Ishikawa (cell line): ENCODE measurements at regions not wholly inside any gene's neighbourhood (a gene's known extent, or its start where the extent isn't known, plus 50 kb on each side); places are given as distances from the start of the nearest gene placed in this dataset.

Source experiments
- CEBPB ChIP-seq: IDR thresholded peaks from 2 replicates; pipeline ENCODE4 v1.6.1; 2012
- CREB1 ChIP-seq: IDR thresholded peaks from 2 replicates; pipeline ENCODE4 v1.6.1; 2012; ENCODE audit warnings: low read depth
- EGR1 ChIP-seq: IDR thresholded peaks from 2 replicates; pipeline ENCODE4 v1.6.1; 2012
- EP300 ChIP-seq: IDR thresholded peaks from 2 replicates; pipeline ENCODE4 v1.6.1; 2012; ENCODE audit warnings: borderline replicate concordance
- FOXM1 ChIP-seq: IDR thresholded peaks from 2 replicates; pipeline ENCODE4 v1.6.1; 2012; ENCODE audit warnings: low read depth, borderline replicate concordance
- NFIC ChIP-seq: IDR thresholded peaks from 2 replicates; pipeline ENCODE4 v1.6.1; 2012
- RAD21 ChIP-seq: IDR thresholded peaks from 2 replicates; pipeline ENCODE4 v1.6.1; 2012; ENCODE audit warnings: low read depth
- TAF1 ChIP-seq: IDR thresholded peaks from 2 replicates; pipeline ENCODE4 v1.6.1; 2012; ENCODE audit warnings: low read depth, mild to moderate bottlenecking
- TCF12 ChIP-seq: IDR thresholded peaks from 2 replicates; pipeline ENCODE4 v1.6.1; 2012; ENCODE audit warnings: low read depth
- TEAD4 ChIP-seq: IDR thresholded peaks from 2 replicates; pipeline ENCODE4 v1.6.1; 2012
- YY1 ChIP-seq: IDR thresholded peaks from 2 replicates; pipeline ENCODE4 v1.6.1; 2012; ENCODE audit warnings: low read depth
- ZBTB7A ChIP-seq: IDR thresholded peaks from 2 replicates; pipeline ENCODE4 v1.6.1; 2012; ENCODE audit warnings: low read depth
- TF ChIP-seq, protein P1 (sequence below): IDR thresholded peaks from 2 replicates; pipeline ENCODE4 v1.6.1; 2012; ENCODE audit warnings: low read depth, mild to moderate bottlenecking
- TF ChIP-seq, protein P2 (sequence below): IDR thresholded peaks from 2 replicates; pipeline ENCODE4 v1.6.1; 2012
- TF ChIP-seq, protein P3 (sequence below): IDR thresholded peaks from 2 replicates; pipeline ENCODE4 v1.6.1; 2012

DNA sequence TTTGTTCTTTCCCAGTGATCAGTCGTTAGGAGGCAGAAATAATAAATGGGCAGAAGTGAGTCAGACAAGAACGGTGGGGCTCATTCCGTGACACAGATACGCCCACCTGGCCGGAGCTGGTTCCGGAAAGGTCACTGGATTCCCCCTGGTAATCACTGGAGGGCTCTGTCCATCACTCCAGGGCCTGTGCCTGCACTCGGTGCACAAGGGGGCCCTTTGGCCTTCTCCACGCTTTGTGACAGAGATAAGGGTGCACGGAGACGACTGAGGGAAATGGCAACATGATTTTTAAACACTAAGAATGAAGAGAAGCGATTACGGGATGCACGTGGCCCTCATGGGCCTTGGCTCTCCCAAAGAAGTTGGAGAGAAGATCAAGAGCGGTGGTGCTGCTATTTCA, 84.4 kb downstream of the PTGR3 start:
- no peak for TF ChIP-seq FOXM1
- no peak for TF ChIP-seq CREB1
- TF ChIP-seq, protein P1, sequence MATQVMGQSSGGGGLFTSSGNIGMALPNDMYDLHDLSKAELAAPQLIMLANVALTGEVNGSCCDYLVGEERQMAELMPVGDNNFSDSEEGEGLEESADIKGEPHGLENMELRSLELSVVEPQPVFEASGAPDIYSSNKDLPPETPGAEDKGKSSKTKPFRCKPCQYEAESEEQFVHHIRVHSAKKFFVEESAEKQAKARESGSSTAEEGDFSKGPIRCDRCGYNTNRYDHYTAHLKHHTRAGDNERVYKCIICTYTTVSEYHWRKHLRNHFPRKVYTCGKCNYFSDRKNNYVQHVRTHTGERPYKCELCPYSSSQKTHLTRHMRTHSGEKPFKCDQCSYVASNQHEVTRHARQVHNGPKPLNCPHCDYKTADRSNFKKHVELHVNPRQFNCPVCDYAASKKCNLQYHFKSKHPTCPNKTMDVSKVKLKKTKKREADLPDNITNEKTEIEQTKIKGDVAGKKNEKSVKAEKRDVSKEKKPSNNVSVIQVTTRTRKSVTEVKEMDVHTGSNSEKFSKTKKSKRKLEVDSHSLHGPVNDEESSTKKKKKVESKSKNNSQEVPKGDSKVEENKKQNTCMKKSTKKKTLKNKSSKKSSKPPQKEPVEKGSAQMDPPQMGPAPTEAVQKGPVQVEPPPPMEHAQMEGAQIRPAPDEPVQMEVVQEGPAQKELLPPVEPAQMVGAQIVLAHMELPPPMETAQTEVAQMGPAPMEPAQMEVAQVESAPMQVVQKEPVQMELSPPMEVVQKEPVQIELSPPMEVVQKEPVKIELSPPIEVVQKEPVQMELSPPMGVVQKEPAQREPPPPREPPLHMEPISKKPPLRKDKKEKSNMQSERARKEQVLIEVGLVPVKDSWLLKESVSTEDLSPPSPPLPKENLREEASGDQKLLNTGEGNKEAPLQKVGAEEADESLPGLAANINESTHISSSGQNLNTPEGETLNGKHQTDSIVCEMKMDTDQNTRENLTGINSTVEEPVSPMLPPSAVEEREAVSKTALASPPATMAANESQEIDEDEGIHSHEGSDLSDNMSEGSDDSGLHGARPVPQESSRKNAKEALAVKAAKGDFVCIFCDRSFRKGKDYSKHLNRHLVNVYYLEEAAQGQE = no peak
- TF ChIP-seq YY1 = no peak
- no peak for TF ChIP-seq ZBTB7A

DNA sequence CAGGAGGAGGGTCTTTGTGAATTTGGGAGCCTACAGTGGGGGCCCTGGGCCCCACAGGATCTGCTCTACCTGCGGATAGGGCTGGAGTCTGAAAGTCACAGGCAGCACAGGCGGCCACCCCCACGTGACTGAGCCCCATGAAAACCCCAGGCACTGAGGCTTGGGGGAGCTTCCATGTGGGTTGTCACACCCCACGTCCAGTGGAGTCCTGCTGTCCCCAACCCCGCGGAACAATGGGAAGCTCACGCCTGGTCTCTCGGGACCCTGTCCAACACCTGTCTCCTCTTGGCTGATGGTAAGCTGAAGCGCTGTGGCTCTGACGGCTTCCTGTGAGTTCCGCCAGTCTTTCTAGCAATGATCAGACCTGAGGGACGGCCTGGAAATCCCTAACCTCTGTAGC, 85.8 kb downstream of the PTGR3 start:
- TF ChIP-seq EP300 (no peak), EGR1 (no peak), CREB1 (no peak), TAF1 (no peak), CEBPB (no peak), RAD21 (no peak), YY1 (no peak), NFIC (no peak), TEAD4 (no peak), FOXM1 (no peak), ZBTB7A (no peak), TCF12 (no peak)
- TF ChIP-seq, protein P1 = no peak
- TF ChIP-seq, protein P2, sequence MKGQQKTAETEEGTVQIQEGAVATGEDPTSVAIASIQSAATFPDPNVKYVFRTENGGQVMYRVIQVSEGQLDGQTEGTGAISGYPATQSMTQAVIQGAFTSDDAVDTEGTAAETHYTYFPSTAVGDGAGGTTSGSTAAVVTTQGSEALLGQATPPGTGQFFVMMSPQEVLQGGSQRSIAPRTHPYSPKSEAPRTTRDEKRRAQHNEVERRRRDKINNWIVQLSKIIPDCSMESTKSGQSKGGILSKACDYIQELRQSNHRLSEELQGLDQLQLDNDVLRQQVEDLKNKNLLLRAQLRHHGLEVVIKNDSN = no peak
- TF ChIP-seq, protein P3, sequence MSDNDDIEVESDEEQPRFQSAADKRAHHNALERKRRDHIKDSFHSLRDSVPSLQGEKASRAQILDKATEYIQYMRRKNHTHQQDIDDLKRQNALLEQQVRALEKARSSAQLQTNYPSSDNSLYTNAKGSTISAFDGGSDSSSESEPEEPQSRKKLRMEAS = no peak

DNA sequence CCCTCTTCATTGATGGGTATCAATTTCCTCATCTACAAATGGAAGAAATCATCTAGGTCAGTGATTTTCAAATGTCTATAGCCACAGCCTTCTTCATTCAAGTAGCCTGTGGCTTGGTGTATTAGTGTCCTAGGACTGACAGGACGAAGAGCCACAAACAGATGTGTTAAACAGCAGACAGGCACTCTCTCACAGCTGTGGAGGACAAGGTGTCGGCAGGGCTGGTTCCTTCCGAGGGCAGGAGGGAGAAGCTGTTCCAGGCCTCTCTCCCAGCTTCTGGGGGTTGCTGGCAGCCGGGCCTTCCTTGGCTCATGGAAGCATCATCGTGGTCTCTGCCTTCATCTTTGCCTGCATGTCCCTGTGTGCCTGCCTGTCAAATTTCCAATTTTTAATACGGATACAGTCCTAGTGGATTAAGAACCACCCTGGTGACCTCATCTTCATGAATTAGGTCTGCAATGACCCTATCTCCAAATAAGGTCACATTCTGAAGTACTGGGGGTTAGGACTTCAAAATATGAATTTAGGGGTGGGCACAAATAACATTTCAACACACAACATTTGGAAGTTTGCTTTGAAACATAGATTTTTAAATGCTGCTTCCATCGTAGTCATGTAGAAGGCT, 86.5 kb downstream of the PTGR3 start:
- no peak for TF ChIP-seq RAD21
- no peak for TF ChIP-seq CEBPB
- TF ChIP-seq NFIC = no peak
- TF ChIP-seq, protein P1 = no peak
- no peak for TF ChIP-seq CREB1
- TF ChIP-seq TAF1 = no peak
- TF ChIP-seq, protein P3 = no peak

DNA sequence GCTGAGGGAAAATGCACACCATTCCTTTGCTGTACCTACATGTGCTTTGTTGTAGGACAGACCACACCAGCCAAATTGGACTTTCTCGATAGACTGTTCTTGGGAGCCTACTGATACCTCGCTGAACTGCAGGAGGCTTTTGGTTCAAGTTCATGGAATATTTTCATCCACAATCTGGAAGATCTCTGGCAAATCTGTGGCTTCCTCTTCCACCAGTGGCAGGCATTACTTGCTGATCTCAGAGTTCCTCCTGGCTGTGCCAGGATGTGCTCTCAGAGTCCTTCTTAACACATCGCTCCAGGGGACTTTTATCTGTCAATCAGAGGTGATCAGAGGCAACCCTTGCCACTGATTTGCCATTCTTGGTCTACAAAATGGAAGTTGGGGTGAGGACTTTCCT, 87.7 kb downstream of the PTGR3 start:
- TF ChIP-seq EP300 (no peak), TAF1 (no peak), CEBPB (no peak), ZBTB7A (no peak), EGR1 (no peak), RAD21 (no peak)

DNA sequence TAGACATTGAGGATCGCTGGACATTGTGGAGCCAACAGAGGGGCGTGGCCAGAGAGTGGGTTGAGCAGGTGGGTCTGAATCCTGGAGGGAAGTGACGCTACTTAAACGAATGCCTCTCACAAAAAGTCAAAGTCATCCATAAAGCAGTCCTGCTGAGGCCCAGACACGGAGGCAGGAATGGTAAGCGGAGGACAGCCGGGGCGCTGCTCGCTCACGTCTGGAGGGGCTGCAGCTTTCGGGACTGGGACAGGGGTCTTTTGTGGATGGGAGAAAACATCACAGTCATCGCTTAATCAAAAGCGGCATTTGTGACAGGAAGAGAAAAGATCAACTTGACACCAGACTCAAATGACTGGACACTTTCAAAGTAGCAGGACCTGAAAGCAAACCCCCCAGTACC, 88.4 kb downstream of the PTGR3 start:
- TF ChIP-seq TCF12 (no peak), EGR1 (no peak), YY1 (no peak), CREB1 (no peak), TAF1 (no peak), FOXM1 (no peak), TEAD4 (no peak), ZBTB7A (no peak), EP300 (no peak), CEBPB (no peak)
- TF ChIP-seq, protein P1 = no peak
- TF ChIP-seq, protein P2 = no peak
- TF ChIP-seq, protein P3 = no peak
